Body of pancreas (tissue), 4 donors: ENCODE measurements at regions not wholly inside any gene's neighbourhood (a gene's known extent, or its start where the extent isn't known, plus 50 kb on each side); places are given as distances from the start of the nearest gene placed in this dataset.

Experiments used
- POLR2A ChIP-seq, 3 donors: fragments of 450-650 bp; IDR thresholded peaks; one replicate each; pipeline ENCODE4 v1.6.1; 2016; ENCODE audit warnings: antibody characterized with exemption in 3 of 3, mild to moderate bottlenecking in 2 of 3
- TF ChIP-seq, protein P1 (sequence below), 7 experiments: fragments of 450-650 bp in 4 of 7; fragments of 200-600 bp in 3 of 7; sonication (generic) in 3 of 7; IDR thresholded peaks; one replicate each; pipeline ENCODE4 v1.5.1; 2016 to 2019; ENCODE audit warnings: antibody characterized with exemption in 7 of 7

DNA sequence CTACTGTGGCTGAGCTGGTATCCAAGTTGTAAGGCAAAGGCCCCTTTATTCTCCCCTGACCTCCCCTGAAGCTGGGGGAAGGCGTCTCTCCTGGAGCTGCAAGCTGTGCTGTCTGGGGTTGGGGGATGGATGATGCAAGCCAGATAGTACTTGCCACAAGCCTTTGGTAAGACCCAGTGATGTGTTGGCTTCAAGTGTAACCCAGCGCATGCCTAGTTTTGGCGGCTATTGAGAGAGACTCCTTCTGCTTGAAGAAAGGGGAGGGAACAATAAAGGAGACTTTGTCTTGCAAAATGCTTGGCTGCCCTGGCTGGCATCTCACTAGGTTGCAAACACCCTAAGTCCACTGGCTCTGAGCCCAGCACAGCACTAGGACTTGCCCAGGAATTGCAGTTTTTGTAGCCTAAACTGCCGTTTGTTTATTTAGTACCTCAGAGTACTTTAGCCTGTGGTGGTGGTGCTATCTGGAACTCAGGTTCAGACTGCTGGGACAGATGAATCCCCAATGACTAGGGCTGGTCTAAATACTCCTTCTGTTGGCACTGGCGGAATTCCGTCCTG is 108.2 kb downstream of the TNFSF13B start:
- TF ChIP-seq, protein P1, sequence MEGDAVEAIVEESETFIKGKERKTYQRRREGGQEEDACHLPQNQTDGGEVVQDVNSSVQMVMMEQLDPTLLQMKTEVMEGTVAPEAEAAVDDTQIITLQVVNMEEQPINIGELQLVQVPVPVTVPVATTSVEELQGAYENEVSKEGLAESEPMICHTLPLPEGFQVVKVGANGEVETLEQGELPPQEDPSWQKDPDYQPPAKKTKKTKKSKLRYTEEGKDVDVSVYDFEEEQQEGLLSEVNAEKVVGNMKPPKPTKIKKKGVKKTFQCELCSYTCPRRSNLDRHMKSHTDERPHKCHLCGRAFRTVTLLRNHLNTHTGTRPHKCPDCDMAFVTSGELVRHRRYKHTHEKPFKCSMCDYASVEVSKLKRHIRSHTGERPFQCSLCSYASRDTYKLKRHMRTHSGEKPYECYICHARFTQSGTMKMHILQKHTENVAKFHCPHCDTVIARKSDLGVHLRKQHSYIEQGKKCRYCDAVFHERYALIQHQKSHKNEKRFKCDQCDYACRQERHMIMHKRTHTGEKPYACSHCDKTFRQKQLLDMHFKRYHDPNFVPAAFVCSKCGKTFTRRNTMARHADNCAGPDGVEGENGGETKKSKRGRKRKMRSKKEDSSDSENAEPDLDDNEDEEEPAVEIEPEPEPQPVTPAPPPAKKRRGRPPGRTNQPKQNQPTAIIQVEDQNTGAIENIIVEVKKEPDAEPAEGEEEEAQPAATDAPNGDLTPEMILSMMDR (IDR thresholded peaks at IDR 0.05): no peak
- no peak for TF ChIP-seq POLR2A (IDR thresholded peaks at IDR 0.05)
